SK-N-DZ (cell line): ENCODE measurements at regions not wholly inside any gene's neighbourhood (a gene's known extent, or its start where the extent isn't known, plus 50 kb on each side); places are given as distances from the start of the nearest gene placed in this dataset.
"Not testable (repeated sequence)": the region's sequence is repeated elsewhere in the genome, so short reads cannot be mapped to it uniquely, and the experiment has no call there.

Experiments
- DNase-seq: peaks from one replicate; pipeline ENCODE4 v3.0.0-alpha.2; 2015; ENCODE audit warnings: low spot score

DNA sequence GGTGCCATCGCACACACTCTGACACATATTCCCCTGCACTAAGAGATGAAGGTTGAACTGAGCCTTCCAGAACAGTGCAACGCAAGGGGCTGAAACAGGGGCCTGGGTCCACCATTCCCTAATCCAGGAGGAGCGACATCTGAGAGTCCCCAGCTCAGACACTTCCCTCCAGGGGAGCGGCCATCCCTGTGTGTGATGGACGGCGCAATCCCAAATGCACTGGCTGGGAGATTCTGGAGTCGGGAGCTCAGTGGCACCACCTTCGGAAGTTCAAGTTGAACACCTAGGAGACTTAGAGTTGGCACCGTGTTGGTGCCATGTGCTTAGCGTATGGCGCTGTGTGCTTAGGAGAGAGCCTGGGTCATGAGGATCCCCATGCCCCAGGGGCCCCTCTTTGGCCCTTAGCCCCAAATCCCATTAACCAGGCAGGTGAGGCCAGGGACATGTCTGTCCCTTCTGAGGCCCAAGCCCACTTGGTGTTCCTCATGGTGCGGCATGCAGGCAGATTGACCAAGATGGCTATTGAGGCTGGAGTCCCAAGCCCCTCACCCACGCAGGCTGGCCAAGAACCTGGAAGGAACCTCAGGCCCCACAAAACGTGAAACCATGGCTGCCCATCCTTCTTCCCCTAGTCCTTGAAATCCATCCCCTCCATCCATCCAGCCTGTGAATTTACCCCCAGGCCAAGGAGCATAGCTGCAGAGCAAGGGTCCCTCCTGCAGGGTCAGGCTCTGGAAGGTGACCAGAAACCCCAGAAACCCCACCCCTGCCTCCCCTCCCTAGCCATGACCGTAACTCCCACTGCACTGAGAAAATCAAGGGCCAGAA is 114.1 kb upstream of the OTOS start:
- DNase-seq: no peak

DNA sequence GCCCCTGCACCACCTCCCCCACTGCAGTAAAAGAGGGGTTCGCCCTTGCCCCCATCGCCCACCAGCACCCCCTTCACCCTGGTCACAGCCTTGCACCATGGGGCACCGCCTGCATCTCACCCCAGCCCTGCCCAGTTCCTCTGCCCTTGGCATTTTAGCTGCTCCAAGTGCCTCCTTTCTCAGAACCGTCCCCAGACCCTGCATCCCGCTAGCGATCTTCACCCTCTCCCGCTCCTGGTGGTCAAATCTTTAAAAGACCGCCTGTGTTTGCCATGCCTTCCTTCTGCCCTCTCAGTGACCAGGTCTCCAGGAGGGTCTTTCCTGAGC is 114.7 kb upstream of the OTOS start:
- DNase-seq: no peak

DNA sequence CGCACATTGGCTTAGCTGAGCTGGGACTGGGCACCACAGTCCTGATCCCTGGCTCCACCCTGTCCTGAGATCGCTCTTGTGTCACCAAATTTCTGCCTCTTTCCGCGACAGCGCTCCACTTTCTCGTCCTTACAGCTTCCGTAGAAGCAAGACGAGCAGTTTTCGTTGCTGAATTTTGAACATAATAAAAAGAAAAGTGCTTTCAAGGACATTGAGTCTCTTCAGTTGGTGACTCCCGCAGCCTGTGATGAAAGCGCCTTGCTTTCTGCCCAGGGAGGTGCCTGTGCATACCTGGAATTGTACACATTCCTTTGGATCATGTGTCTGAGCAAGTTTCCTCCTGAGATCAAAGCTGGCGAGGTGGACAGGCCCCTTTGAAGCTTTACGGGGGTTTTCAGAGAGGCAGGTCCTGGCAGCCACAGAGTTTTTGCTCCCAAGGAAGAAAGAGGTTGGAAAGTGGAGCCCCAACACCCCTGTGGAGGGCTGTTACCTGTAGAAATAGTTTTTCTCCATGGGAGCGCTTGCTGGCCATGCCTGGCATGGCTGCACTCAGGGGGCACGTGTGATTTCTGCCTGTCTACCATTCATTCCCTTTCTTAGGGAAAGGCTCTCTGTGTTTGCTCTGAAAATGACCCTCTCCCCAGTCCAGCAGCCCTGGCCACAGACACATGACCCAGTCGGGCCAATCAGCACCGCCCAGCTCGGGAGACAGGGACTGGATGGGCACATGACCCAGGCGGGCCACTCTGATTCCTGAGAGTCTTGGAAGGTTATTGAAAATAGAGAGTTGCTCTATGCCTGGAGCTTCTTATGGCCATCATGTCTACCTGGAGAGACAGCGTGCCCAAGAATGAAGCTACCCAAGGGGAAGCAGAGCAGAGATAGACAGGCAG is 115.6 kb upstream of the OTOS start:
- DNase-seq: no peak

DNA sequence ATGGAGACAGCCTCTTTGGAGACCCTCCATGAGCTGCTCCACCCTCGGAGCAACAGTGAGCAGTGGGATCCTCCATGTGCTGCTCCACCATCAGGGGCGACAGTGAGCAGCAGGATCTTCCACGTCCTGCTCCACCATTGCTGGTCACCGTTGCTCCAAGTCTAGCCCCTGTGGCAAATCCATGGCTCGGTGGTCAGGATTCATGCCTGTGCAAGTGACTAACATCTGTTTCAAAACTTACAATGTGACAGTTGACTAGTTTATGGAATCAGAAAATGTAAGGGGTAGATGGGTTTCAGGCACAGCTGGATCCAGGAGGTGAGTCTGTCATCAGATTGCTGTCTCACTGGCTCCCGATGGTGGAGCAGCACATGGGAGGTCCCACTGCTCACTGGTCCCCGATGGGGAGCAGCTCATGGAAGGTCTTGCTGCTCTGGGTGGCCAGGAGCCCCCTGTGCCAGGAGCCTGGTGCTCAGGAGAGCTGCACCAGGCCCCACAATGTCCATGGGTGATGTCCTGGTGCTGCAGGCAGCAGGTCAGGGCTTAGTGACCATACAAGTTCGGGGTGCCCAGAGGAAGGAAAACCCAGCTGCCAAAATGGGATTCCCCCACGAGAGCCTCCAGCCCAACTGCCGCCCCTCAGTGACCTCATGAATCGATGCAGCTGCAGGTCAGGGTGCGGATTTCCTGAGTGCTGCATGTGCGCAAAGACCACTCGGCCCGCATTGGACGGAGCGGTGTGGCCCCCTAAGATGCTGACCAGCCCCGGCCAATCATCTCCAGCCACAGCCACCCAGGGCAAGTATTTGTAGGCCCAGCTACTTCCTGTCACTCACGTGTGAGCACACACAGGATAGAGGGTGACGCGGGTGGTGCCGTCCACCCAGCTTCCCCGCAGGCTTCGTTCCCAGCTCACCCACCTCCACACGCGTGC is 116.5 kb upstream of the OTOS start:
- DNase-seq: no peak

DNA sequence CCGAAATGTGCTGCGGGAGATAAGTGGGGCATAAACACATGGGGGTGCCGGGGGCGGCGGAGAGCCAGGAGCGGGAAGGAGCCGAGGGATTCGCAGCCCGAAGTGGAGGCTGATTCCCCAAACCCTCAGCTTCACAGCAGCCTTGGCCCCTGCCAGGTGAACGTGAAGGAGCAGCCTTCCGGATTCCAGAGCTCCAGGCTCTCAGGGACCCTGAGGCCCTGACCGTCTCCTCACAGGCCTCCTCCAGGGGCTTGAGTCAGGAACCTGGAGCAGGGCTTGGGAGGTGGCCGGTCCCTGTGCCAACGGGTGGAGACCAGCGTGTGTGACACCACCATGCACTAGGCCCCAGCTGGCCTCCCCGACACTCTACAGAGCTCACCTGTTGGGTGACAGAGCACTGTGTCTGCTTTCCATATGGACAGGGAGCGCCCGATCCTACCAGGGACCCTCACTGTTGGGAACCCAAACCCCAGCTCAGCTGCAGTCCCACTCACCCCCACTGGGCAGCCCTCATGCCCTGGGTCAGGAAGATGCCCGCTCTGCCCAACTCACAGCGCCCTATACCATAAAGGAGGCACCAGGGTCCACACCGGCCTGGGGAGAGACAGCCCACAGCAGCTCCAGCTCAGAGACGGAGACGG is 117.6 kb upstream of the OTOS start:
- DNase-seq: no peak

DNA sequence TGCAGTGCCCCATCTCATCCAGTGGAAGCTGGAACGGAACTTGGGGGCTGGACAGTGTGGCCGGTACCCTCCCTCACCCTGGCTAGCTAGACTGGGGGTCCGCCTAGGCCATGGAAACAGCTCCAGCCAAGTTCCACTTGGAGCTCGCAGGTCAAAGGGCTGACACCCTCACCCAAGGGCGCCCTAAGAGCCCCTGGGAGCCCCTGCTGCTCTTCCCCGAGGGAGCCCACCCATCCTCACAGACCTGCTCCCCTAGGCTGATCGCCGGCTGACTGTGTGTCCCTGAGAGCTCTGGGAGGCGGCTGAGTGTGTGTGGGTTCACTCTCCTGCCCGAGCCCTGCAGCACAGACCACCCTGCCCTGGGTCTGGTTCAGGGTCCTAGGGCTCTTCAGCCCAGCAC is 118.2 kb upstream of the OTOS start:
- DNase-seq: no peak

DNA sequence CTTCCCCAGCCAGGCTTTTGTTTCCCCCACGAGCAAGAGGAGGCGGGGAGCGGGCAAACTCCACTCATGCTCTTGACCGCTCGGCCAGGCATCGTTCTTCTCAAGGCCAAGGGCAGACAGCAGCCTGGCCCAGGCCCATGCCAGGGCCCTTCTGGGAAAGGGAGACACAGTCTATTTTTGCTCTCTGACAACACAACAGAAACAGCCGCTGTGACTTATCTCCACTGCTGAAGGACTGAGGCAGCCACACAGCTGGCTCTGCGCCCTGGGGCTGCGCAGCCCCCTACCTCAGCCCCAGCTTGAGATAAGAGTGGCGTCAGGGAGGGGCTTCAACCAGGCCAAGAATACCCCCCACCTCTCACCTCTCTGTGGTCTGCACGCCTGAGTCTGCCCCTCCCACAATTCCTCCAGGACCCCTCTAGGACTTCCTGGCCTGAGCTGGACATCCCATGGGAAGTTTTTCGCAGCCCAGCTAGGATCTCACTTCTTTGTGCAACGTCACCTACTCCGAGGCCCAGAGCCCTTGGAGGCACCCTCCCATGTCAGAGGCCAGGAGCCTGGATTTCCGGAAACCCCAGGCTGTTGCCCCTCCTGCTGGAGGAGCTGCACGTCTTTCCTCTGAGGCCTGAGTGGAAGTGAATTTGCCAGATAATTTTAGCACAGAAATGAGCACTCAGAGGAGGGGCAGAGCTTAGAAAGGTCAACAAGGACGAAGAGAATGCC is 118.9 kb upstream of the OTOS start:
- DNase-seq: no peak

DNA sequence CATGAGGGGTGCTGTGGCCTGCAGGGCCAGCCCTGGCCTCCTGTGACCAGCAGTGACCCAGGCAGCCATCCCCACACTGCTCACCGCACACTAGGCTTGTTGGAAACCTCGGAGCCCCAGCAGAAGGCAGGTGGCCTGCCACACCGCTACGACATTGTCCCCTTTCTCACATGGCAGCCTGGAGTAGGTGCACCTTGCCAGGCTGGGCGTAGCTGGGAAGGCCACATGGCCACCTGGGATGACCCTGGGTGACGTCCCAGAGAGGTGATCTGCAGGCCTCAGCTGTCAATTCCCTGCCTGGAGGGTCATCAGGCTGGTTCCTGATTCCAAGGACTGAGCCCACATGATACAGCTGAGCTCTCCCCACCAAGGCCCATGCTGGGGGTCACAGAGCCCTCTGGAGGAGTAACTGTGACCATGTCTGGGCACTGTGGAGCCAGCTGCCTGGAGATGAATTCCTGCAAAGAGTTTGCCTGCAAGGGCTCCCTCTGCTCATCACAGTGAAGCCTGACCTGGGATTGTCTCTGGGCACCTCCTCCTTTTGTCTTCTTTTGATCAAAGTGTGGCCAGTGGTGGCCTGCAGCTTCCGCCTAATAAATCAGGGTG is 119.6 kb upstream of the OTOS start:
- no peak for DNase-seq

DNA sequence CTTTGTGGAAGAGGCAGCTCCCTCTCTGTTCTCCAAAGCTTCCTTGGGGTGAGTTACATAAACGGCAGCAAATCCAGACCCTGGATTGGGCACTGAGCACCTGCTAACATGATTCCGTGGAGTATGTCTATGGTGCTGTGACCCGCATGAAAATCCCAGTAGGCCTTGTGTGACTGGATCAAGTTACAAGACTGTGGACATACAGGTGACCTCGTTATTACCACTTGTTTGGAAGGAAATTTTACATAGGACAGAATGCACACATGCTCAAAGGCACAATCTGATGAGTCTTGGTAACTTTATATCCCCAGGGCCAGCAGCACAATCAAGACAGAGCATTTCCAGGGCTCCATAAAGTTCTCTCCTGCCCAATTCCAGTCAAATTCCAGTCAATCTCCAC is 120.2 kb upstream of the OTOS start:
- no peak for DNase-seq

DNA sequence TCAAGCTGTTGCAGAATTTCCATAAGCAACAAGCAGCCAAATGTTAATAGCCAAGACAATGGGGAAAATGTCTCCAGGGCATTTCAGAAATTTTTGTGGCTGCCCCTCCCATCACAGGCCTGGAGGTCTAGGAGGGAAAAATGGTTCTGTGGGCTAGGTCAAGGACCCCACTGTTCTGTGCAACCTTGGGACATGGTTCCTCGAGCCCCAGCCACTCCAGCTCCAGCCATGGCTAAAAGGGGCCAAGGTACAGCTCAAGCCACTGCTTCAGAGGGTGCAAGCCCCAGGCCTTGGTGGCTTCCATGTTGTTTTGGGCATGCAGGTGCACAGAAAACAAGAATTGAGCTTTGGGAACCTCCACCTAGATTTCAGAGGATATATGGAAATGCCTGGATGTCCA is 122.1 kb upstream of the OTOS start:
- DNase-seq: not testable (repeated sequence)

DNA sequence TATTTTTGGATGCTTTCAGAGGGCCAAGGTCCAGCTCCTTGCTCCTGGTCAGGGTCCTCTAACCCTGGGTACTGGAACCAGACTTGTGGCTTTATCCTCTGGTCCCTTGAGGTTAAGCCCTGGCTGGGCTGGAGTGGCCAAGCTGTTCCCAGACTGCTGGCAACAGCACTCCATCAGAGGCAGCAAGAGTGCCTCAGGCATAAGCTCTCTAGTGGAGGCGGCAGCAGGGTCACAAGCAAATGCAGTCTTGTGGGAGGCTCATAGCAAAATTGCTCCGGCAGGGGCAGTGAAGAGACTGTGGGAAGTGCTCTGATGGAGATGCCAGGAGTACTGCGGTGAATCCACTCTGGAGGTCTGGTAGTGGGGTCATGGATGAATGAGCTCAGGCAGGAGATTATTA is 128.9 kb upstream of the OTOS start:
- no peak for DNase-seq

DNA sequence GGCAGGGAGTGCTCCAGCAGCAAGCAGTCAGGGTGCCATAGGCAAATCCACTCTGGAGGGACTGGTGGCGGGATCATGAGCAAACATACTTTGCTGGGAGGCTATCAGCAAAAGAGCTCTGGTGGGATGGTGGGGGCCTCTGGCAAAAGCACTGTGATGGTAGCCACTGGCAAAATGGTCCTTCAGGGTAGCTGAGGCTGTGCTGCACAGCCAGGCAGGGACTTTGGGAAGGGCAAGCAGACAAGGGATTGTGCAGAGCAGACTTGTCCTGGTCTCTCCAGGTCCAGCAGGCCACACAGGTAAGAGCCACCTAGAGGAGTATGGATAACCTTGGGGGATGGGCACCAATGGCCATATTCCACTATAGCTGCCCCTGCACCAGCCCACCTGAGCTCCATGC is 129.4 kb upstream of the OTOS start:
- DNase-seq: no peak

DNA sequence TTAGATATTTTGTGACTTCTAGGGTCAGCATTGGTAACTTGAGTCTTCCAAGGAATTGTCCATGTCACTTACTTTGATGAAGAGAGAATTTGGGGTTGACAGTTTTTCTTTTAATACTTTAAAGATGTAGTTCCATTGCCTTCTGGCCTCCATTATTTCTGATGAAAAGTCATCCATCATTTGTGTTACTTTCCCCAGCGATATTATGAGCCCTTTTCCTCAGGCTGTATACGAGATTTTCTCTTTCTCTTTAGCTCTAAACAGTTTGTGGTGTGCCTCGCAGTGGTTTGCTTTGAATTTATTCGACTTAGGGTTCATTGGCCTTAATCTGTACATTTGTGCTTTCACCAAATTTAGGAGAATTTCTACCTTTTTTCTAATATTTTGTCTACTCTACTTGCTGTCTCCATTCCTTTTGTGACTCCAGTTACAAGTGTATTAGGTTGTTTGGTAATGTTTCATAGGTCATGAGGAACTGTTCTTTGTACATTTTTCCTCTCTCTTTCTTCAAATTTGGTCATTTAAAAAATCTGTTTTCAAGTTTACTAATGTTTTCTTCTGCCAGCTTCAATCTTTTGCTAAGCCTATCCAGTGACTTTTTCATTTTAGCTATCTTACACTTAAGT is 131.4 kb upstream of the OTOS start:
- DNase-seq: no peak

DNA sequence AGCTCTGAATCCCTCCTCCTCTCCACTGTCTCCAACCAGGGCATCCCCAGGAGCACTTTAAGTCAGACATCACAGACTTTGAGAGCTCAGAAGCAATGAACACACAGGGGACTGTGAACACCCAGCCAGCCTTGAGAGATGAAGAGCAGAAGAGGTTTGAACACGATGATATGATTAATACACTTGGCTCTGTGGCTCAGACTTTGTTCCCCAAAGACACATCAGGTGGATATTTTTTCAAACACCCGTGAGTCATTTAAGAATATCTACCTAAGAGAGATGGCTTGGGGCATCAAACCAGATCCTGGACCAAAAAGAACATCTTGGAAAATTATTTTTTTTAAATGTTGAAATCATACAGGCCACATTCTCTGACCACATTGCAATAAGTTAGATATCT is 134.9 kb upstream of the OTOS start:
- no peak for DNase-seq

DNA sequence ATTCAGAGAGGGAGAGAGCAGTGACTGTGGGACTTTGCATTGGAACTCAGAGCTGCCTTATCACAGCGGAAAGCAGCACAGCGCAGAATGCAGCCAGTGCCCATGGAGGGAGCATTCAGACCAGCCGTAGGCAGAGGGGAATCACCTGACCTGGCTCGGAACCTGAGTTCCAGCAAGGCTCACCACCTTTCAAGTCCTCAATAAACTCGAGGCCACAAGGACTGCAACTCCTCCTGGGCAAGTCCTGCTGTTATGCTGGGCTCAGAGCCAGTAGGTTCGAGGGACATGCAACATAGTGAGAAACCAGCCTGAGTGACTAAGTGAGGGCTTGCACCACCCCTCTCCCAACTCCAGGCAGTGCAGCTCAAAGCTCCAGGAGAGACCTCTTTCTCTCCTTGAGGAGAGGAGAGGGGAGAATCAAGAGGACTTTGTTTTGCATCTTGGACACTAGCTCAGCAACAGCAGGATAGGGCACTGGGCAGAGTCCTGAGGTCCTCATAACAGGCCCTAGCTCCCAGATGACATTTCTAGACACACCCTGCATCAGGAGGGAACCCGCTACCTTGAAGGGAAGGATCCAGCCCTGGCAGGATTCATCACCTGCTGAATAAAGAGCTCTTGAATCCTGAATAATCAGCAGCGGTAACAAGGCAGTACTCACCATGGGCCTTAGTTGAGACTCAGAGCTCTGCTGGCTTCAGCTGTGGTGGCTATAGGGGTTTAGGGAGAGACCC is 136.8 kb upstream of the OTOS start:
- no peak for DNase-seq

DNA sequence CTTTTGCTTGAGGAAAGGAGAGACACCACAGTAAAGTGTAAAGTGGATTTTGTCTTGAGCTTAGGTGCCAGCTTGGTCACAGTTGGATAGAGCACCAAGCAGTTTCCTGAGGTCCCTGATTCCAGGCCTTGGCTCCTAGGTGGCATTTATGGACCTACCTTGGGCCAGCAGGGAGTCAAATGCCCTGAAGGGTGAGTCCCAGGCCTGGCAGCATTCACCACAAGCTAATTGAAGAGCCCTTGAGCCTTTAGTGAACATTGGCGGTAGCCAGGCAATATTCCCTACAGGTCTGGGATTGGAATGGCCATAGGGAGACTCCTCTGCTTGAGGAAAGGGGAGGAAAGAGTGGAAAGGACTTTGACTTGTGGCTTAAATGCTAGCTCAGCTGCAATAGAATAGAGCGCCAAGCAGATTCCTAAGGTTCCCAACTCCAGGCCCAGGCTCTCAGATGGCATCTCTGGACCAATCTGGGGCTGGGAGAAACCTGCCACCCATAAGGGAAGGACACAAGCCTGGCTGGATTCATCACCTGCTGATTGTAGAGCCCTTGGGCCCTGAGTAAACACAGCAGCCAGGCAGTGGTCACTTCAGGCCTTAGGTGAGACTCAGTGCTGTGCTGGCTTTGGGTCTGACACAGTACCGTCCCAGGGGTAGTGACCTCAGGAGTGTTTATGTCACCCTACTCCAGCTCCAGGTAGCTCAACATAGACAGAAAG is 137.5 kb upstream of the OTOS start:
- DNase-seq: no peak

DNA sequence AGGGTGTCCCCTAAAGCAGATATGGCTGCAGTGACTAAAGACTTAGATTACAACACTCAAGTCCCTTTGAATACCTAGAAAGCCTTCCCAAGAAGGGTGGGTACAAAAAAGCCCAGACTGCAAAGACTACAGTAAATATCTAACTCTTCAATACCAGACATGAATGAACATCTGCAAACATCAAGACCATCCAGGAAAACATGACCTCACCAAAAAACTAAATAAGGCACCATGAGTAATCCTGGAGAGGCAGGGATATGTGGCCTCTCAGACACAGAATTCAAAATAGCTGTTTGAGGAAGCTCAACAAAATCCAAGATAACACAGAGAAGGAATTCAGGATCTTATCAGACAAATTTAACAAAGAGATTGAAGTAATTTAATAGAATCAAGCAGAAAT is 138.2 kb upstream of the OTOS start:
- no peak for DNase-seq

DNA sequence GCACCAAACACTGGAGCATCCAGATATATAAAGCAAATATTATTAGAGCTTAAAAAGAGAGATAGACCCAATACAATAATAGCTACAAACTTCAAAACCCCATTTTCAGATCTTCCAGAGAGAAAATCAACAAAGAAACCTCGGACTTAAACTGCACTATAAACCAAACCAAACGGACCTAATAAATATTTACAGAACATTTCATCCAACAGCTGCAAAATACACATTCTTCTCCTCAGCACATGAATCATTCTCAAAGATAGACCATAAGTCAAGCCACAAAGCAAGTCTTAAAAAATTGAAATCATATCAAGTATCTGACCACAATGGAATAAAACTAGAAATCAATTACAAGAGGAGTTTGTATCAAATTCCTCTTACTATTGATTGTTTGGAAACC is 140.2 kb upstream of the OTOS start:
- DNase-seq: no peak
